ENCODE measurements at regions not wholly inside any gene's neighbourhood (a gene's known extent, or its start where the extent isn't known, plus 50 kb on each side); places are given as distances from the start of the nearest gene placed in this dataset.

- no TSS peak for BruUV-seq (replicated peaks)
- H4K20me1 ChIP-seq (replicated peaks; ENCODE audit: control insufficient read depth, extremely low read depth, insufficient read depth, low read length), result no peaks in the 10 kb centered on the region
- TF ChIP-seq GATA2 (IDR thresholded peaks at IDR 0.05; ENCODE audit: insufficient read depth, insufficient read length, low read depth, low read length) (peak; percentile 42), MAX (IDR thresholded peaks at IDR 0.05; ENCODE audit: insufficient read depth, insufficient read length) (no peak), CTCF (IDR thresholded peaks at IDR 0.05; ENCODE audit: extremely low read depth in 1 of 2, insufficient read depth in 1 of 2, low read depth in 1 of 2, low read length in 2 of 2) (peak; percentile 13 to 21)
- dilution Hi-C loops (cut with MboI; ENCODE audit: extremely low pct_ligation_motif_present, low sequenced_read_pairs), result no loop called here
- peak overlapping the region; percentile 17 for H3K9ac ChIP-seq (replicated peaks; ENCODE audit: extremely low read depth, insufficient read depth, low read length)
- H3K4me3 ChIP-seq (replicated peaks in 1 of 3; ENCODE audit: insufficient read depth in 1 of 3, low read depth in 1 of 3, low read length in 3 of 3), result no peak overlapping the region
- H3K9me3 ChIP-seq (replicated peaks; ENCODE audit: control insufficient read depth, insufficient read depth, low read length), result no peaks in the 10 kb centered on the region
- no peaks in the 10 kb centered on the region for H3K36me3 ChIP-seq (ENCODE audit: control insufficient read depth in 2 of 2, extremely low read depth in 1 of 2, insufficient read depth in 2 of 2, low read length in 2 of 2)
- intact Hi-C loops (cut with micrococcal nuclease), result loop anchor here (1.0 to 10.0 kb wide), 7 partner anchors 515 to 1370 kb away; partner anchors contain the start of gene UNC5C
- H3K27ac ChIP-seq (ENCODE audit: insufficient read depth, low read depth, low read length), result peak overlapping the region; percentile 62
- DNase-seq (ENCODE audit: low read depth, low spot score) (peak; percentile 77), FAIRE-seq (peak; percentile 18)
- H3K4me1 ChIP-seq (ENCODE audit: control insufficient read depth, extremely low read depth, insufficient read depth, low read length), result peaks cover 30% of the 10 kb centered on the region
- H2AFZ ChIP-seq (ENCODE audit: low read depth, low read length), result peak overlapping the region; percentile 49
- ChIA-PET CTCF (interaction anchor here (0.7 to 2.7 kb wide), 13 partner anchors 10 to 1635 kb away, joined by 3 to 16 read pairs (median 6); no protein-coding TSS in a partner anchor), POLR2A (no interaction called here)
- no peaks in the 10 kb centered on the region for H3K27me3 ChIP-seq (ENCODE audit: control insufficient read depth in 2 of 2, insufficient read depth in 2 of 2, low read length in 2 of 2)
- H3K4me2 ChIP-seq (ENCODE audit: insufficient read depth, low read length), result peak overlapping the region; percentile 35
- H3K79me2 ChIP-seq (ENCODE audit: control insufficient read depth, insufficient read depth, low read length), result no peaks in the 10 kb centered on the region
- no peaks in the 10 kb centered on the region for H3K9me1 ChIP-seq (replicated peaks; ENCODE audit: control insufficient read depth, extremely low read depth, insufficient read depth, low read length)
Measured at GRCh38 chr4:96352051-96352517, 512.2 kb downstream of the PDHA2 start.
